NCI-H345 treated with DMSO at 0.1 percent for 48 hours (cell line): ENCODE measurements at regions not wholly inside any gene's neighbourhood (a gene's known extent, or its start where the extent isn't known, plus 50 kb on each side); places are given as distances from the start of the nearest gene placed in this dataset.

Experiments used
- DNase-seq: peaks from one replicate; lab custom pipeline; 2025; ENCODE audit not compliant: unreplicated experiment; lab: John Stamatoyannopoulos, UW

GRCh38 chr2:172350839-172351479 lies 76.4 kb upstream of the ITGA6 start:
- DNase-seq: no peak

GRCh38 chr2:172351586-172351985 lies 75.8 kb upstream of the ITGA6 start:
- DNase-seq: no peak

DNA sequence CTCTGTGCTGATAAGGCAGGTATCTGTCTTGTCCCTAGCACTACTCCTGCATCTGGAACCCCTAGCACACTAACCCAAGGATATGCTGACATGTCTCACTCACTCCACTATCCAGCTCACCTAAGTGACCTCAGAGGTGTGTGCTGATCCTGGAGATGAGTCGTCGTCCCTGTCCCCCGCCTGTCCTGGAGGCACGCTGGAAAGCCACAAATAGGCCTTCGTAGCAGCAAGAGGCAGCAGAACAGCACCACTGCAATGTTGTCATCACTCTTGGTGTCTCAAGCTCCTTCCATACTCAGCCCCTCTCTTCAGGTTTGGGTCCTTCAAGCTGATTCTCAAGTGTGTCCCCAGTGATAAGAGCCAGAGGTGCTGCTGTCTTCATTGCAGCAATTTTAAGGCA lies 73.0 kb upstream of the ITGA6 start:
- no peak for DNase-seq

DNA sequence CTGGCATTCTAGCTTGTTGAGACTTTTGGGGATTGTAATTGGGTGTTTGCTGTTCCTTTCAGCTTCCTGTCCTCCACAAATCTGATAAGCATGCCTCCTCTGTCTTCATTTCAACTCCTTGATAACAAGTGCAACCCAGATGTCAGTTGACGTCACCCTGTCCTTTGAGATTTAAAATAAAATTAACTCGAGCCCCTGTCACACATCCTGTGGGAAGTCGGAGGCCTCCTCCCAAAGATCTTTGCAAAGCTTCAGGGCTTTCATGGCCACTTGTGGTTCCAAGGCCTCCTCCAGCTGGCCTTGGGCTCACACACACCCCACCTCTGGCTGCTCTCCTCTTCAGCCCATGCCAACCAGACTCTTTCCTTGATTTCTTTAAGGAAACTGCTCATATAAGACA lies 69.9 kb upstream of the ITGA6 start:
- DNase-seq: no peak

GRCh38 chr2:172358691-172359556 lies 68.5 kb upstream of the ITGA6 start:
- no peak for DNase-seq

- DNase-seq: no peak
These were observed 66.0 kb upstream of the ITGA6 start for GRCh38 chr2:172361360-172361759.

DNA sequence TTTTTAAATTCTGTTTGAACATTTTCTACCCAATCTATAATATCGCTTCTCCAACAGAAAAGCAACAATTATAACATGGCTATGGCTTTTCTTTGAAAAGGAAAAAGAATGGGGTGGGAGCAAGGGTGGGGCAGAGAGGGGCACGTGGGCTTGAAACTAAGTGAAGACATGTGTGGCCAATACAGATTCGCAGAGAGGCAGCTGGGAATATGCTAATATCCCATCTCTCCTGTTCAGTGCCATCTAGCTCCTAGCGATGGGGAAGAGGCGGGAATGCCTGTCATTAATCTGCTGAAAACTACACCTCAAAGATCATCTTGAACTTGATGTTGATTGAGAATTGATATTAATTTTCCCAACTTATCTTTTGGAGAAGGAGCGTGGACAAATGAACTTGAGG lies 65.5 kb upstream of the ITGA6 start:
- no peak for DNase-seq

GRCh38 chr2:172364261-172364660 lies 63.1 kb upstream of the ITGA6 start:
- no peak for DNase-seq

DNA sequence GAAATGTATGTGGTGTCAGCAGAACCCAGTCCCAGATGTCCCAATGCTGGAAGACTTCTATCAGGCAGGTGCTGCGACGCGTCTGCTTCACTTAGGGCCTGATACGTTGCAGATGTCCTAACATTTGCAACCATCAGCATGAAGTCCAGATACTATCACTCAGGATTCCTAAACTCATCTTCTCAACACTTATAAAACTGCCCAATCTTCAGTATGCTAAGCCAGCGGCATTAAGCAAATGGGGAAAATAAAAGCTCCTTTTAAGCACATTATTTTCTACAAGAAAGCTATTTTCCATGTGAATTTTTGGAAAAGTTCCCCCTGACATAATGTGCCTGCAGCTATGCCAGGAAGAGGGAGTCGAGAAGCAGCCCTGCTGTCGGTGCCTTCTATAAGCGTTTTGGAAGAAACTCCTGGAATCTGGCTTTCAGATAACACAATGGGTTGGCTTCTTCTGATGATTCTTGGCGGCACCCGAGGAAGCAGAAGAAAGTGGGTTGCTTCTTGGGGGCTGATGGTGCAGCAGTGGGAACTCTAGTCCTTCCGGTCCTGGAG lies 60.7 kb upstream of the ITGA6 start:
- DNase-seq: no peak

GRCh38 chr2:172370821-172371455 lies 56.4 kb upstream of the ITGA6 start:
- DNase-seq: no peak

- no peak for DNase-seq
These were observed 55.0 kb upstream of the ITGA6 start for GRCh38 chr2:172372436-172372835.

GRCh38 chr2:172373076-172373475 lies 54.3 kb upstream of the ITGA6 start:
- DNase-seq: no peak

- no peak for DNase-seq
These were observed 53.6 kb upstream of the ITGA6 start for GRCh38 chr2:172373766-172374165.

DNA sequence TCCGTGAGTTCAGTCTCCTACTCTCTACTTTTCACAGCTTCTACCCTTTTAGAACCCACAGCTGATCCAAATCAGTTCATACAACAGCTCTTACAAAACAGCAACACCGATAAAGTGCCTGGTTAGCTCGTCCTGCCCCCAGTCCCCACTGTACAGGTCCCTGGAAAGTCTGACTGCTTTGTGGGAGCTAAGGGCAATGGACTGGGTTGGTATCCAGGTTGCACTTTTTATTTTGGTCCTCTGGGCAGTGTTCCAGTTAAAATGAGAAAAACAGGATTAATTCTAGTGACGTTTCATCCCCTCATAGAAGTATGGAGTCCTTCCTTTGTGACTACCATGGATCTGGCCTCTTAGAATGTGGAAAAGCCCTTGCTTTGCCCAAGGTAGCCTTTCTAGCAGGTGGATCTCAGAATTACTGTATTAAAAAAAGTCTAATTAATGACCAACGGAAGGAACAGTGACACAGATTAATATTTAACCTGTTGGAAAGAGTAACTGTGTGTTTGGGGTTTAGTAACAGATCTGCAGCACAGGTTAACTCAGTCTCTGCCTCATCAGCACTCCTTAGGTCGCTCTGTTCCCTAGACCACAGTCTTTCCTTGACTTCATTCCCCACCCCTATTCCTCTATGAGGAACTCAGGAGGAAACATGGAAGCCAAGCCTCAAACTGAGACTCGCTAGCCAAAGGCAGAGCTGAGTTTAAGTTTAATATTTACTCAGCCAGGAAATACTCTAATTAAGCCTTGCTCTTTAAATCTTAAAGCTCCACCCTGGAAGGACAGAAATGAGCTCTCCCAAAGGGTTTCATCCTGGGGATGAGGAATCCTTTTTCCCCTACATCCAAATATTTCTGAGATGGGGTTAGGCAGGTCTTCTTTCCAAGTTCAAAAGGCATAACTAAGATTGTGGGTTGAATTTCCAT lies 52.8 kb upstream of the ITGA6 start:
- DNase-seq: no peak

DNA sequence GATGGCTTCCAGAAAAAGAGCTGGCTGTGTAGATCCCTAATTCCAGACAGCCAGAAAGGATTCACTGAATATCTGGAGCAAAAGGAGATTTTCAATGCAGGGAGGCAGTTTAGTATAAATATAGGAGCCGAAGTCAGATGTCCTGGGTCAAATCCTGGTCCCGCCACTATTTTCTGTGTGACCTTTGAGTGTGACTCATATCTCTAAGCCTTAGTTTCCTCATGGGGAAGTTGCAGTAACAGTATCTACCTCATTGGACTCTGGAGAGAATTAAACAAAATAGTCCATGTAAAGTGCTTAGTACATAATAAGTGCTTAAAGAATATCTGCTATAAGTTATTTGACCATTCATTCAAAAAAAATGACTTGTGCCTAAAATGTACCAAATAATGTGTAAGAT lies 52.1 kb upstream of the ITGA6 start:
- DNase-seq: no peak

GRCh38 chr2:172376016-172376415 lies 51.4 kb upstream of the ITGA6 start:
- DNase-seq: no peak

DNA sequence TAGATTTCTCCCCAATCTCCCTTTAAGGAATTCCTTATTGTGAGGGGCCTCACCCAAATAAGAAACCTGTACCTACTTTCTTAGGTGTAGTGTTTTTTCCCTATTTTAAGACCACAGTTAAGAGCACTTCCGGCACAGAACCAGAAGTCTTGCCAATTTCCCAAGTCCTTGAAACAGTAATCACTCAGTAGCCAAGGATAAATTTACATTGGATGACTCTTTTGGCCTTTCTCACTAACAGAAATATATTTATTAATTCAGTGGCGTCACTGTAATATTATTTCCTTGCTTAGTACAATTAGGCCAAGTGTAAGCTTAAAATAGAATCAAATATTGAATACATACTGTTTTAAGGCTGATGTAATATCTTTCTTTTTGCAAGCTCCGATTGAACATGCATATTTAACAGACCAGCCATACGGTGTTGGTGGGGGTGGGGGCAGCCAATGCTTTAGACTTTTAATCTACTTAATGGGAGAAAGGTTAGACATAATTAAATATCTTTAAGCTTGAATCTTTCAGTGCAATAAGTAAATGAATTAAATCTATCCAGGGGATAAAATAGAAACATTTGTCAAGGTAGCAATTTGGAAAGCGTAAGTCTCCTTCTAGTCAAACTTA lies 50.8 kb upstream of the ITGA6 start:
- DNase-seq: no peak

DNA sequence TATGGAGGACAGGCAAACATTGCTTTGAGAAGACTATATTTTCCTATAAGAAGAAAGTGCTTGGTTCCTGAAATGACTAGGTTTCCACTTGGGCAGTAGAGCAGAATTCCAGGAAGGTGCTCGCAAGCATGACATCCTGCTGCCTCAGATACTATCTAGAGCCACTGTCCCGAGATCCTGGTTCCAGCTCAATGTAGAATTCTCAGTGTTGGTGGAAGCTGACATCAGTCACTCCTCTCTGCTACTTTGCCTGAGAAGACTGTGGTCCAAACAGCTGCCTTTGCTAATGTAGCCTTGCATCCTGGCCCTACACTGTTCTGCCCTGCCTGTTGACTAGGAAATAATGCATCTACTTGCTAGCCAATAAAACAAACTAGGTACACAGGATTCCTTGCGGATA lies 50.0 kb upstream of the ITGA6 start:
- no peak for DNase-seq
